A549 (cell line): ENCODE measurements at regions not wholly inside any gene's neighbourhood (a gene's known extent, or its start where the extent isn't known, plus 50 kb on each side); places are given as distances from the start of the nearest gene placed in this dataset.

Source experiments
- CHD4 ChIP-seq: fragments of 200-600 bp; sonication (generic); IDR thresholded peaks from 2 replicates; pipeline ENCODE4 v1.6.1; 2016; ENCODE audit warnings: antibody characterized with exemption, mild to moderate bottlenecking, borderline replicate concordance
- EP300 ChIP-seq, 2 experiments: fragments of >200 bp; sonication (Bioruptor Twin); formaldehyde crosslinking; IDR thresholded peaks; 2 replicates in 1 of 2; 3 replicates in 1 of 2; pipeline ENCODE4 v1.6.1; 2016 to 2017
- MYC ChIP-seq: IDR thresholded peaks from 2 replicates; pipeline ENCODE4 v1.6.1; 2012; ENCODE audit warnings: mild to moderate bottlenecking, inconsistent platforms, low read length, improper control_type of control experiment, borderline replicate concordance
- SREBF2 ChIP-seq: fragments of 450-650 bp; IDR thresholded peaks from 2 replicates; pipeline ENCODE4 v1.6.1; 2014; ENCODE audit warnings: mild to moderate bottlenecking, moderate library complexity
- TF ChIP-seq, protein P1 (sequence below): fragments of >200 bp; sonication (Bioruptor Twin); formaldehyde crosslinking; IDR thresholded peaks from 2 replicates; pipeline ENCODE4 v1.6.1; 2016
- TF ChIP-seq, protein P2 (sequence below): fragments of >200 bp; sonication (Bioruptor Twin); formaldehyde crosslinking; IDR thresholded peaks from 3 replicates; pipeline ENCODE4 v1.5.1; 2016
- TF ChIP-seq, protein P3 (sequence below): fragments of 150-350 bp; IDR thresholded peaks from 2 replicates; pipeline ENCODE4 v1.6.1; 2014; ENCODE audit warnings: low read depth, mild to moderate bottlenecking, low read length
- TF ChIP-seq, protein P4 (sequence below): IDR thresholded peaks from 2 replicates; pipeline ENCODE4 v1.6.1; 2012

DNA sequence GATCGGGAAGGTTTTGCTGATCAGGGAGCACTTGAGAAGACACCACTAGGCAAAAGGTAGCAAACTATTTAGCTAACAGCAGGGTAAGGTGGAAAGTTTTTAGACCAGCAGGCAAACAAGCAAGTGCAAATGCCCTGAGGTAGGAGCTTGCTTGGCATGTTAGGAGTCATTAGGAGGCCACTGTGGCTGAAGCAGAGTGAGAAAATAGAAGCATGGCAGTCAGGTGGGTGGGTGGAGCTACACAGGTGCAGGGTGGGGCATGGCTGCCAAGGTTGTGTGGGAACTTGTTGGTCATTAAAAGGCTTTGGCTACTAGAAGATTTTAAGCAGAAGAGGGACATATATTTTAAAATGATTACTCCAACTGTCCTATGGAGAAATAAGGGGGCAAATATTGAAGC, 77.3 kb downstream of the EDN1 start:
- TF ChIP-seq, protein P1, sequence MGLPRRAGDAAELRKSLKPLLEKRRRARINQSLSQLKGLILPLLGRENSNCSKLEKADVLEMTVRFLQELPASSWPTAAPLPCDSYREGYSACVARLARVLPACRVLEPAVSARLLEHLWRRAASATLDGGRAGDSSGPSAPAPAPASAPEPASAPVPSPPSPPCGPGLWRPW, result no peak
- TF ChIP-seq MYC (no peak), CHD4 (no peak), EP300 (IDR thresholded peaks at IDR 0.05) (no peak), SREBF2 (no peak)
- TF ChIP-seq, protein P2, sequence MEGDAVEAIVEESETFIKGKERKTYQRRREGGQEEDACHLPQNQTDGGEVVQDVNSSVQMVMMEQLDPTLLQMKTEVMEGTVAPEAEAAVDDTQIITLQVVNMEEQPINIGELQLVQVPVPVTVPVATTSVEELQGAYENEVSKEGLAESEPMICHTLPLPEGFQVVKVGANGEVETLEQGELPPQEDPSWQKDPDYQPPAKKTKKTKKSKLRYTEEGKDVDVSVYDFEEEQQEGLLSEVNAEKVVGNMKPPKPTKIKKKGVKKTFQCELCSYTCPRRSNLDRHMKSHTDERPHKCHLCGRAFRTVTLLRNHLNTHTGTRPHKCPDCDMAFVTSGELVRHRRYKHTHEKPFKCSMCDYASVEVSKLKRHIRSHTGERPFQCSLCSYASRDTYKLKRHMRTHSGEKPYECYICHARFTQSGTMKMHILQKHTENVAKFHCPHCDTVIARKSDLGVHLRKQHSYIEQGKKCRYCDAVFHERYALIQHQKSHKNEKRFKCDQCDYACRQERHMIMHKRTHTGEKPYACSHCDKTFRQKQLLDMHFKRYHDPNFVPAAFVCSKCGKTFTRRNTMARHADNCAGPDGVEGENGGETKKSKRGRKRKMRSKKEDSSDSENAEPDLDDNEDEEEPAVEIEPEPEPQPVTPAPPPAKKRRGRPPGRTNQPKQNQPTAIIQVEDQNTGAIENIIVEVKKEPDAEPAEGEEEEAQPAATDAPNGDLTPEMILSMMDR, result no peak
- TF ChIP-seq, protein P3, sequence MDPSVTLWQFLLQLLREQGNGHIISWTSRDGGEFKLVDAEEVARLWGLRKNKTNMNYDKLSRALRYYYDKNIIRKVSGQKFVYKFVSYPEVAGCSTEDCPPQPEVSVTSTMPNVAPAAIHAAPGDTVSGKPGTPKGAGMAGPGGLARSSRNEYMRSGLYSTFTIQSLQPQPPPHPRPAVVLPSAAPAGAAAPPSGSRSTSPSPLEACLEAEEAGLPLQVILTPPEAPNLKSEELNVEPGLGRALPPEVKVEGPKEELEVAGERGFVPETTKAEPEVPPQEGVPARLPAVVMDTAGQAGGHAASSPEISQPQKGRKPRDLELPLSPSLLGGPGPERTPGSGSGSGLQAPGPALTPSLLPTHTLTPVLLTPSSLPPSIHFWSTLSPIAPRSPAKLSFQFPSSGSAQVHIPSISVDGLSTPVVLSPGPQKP, result no peak
- TF ChIP-seq, protein P4, sequence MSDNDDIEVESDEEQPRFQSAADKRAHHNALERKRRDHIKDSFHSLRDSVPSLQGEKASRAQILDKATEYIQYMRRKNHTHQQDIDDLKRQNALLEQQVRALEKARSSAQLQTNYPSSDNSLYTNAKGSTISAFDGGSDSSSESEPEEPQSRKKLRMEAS, result no peak
